ENCODE measurements at regions not wholly inside any gene's neighbourhood (a gene's known extent, or its start where the extent isn't known, plus 50 kb on each side); places are given as distances from the start of the nearest gene placed in this dataset.

- DNase-seq (ENCODE audit: low read depth), result peak; percentile 1
- TF ChIP-seq, protein P1, sequence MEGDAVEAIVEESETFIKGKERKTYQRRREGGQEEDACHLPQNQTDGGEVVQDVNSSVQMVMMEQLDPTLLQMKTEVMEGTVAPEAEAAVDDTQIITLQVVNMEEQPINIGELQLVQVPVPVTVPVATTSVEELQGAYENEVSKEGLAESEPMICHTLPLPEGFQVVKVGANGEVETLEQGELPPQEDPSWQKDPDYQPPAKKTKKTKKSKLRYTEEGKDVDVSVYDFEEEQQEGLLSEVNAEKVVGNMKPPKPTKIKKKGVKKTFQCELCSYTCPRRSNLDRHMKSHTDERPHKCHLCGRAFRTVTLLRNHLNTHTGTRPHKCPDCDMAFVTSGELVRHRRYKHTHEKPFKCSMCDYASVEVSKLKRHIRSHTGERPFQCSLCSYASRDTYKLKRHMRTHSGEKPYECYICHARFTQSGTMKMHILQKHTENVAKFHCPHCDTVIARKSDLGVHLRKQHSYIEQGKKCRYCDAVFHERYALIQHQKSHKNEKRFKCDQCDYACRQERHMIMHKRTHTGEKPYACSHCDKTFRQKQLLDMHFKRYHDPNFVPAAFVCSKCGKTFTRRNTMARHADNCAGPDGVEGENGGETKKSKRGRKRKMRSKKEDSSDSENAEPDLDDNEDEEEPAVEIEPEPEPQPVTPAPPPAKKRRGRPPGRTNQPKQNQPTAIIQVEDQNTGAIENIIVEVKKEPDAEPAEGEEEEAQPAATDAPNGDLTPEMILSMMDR (IDR thresholded peaks at IDR 0.05; ENCODE audit: insufficient read depth, low read depth, low read length), result no peak
- H3K4me3 ChIP-seq (ENCODE audit: low read depth, low read length), result no peak overlapping the region
Observed at GRCh38 chr4:45663003-45663402, 460.9 kb downstream of the GABRG1 start.

DNA sequence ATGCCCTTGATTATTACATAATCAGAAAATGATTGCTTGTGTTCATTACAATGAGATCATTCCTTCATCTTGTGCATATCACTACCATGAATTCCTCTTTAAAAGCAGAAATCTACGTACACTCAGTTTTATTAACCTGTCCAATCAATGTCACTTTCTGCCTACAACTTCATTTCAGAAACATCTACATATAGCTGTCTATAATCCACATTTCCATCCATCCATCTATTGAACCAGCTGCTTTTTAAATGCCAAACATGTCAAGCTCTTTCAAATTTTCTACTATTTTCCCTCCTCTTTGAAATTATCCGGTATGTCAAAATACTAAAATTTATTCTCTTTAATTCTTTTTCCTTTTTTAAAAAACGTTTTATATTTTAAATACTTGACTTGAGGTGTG, 462.0 kb downstream of the GABRG1 start:
- TF ChIP-seq, protein P1 (IDR thresholded peaks at IDR 0.05; ENCODE audit: insufficient read depth, low read depth, low read length), result no peak
- DNase-seq (ENCODE audit: low read depth), result no peak
- no peak overlapping the region for H3K4me3 ChIP-seq (ENCODE audit: low read depth, low read length)

GRCh38 chr4:45650545-45650944, 473.3 kb downstream of the GABRG1 start:
- DNase-seq (ENCODE audit: low read depth), result no peak
- H3K4me3 ChIP-seq (ENCODE audit: low read depth, low read length), result no peak overlapping the region
- TF ChIP-seq, protein P1 (IDR thresholded peaks at IDR 0.05; ENCODE audit: insufficient read depth, low read depth, low read length), result no peak

DNA sequence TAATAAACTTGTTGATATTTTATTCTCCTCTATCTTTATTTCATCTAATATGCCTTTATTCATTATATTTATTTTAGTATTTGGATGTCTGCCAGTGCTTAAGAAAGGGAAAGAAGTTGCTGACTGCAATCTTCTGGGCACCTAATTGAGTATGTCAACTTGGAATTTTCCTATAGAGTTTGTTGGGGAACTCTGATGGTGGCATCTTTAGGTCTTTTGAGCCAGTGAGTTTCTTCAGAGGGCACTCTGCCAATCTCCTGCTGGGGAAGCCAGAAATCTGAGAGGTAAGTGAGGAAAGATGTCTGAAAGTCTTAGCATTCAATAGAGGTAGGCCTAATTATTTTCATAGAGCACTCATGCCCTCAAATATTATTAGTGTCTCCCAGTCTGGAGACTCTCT, 475.0 kb downstream of the GABRG1 start:
- H3K4me3 ChIP-seq (ENCODE audit: low read depth, low read length), result no peak overlapping the region
- TF ChIP-seq, protein P1 (IDR thresholded peaks at IDR 0.05; ENCODE audit: insufficient read depth, low read depth, low read length), result no peak
- no peak for DNase-seq (ENCODE audit: low read depth)

DNA sequence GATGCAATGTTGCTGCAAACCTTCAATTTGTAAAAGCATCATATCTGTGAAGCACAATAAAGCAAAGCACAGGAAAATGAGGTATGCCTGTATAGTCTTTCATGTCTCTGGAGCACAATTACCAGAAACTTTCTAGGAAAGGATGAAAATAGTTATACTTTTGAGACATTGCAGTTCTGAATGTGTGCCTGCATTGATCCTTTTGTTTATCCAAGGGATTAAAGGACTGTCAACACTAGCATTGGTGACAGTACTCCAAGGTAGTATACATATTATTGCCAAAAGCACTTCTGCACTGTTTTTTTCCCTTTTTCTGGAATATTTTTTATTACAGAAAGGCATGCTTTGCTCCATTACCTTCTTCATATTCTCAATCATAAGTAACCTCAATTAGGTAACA, 476.0 kb downstream of the GABRG1 start:
- no peak for DNase-seq (ENCODE audit: low read depth)
- H3K4me3 ChIP-seq (ENCODE audit: low read depth, low read length), result no peak overlapping the region
- TF ChIP-seq, protein P1 (IDR thresholded peaks at IDR 0.05; ENCODE audit: insufficient read depth, low read depth, low read length), result no peak

DNA sequence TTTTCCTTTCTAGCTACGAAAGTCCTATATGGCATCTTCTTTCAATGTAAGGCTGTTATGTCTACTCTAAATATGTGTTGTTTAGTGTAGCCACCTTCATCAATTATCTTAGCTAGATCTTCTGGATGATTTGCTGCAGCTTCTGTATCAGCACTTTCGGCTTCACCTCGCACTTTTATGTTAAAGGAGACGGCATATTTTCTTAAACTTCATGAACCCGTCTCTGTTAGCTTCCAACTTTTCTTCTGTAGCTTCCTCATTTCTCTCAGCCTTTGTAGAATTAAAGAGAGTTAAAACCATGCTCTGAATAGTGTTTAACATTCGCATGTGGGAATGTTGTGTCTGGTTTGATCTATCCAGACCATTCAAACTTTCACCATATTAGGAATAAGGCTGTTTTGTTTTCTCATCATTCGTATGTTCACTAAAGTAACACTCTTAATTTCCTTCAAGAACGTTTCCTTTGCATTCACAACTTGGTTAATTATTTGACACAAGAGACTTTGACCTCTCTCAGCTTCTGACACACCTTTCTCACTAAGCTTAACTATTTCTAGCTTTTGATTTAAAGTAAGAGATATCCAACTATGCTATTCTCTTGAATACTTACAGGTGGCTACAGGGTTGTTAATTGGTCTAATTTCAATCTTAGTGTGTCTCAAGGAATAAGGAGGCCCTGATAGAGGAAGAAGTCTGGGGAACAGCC, 476.8 kb downstream of the GABRG1 start:
- no peak for DNase-seq (ENCODE audit: low read depth)
- no peak overlapping the region for H3K4me3 ChIP-seq (ENCODE audit: low read depth, low read length)
- TF ChIP-seq, protein P1 (IDR thresholded peaks at IDR 0.05; ENCODE audit: insufficient read depth, low read depth, low read length), result no peak

GRCh38 chr4:45640281-45640680, 483.6 kb downstream of the GABRG1 start:
- TF ChIP-seq, protein P1 (IDR thresholded peaks at IDR 0.05; ENCODE audit: insufficient read depth, low read depth, low read length), result no peak
- H3K4me3 ChIP-seq (ENCODE audit: low read depth, low read length), result no peak overlapping the region
- DNase-seq (ENCODE audit: low read depth), result no peak

Measured in fibroblast of villous mesenchyme (primary cell).